ENCODE measurements at regions not wholly inside any gene's neighbourhood (a gene's known extent, or its start where the extent isn't known, plus 50 kb on each side); places are given as distances from the start of the nearest gene placed in this dataset.

DNA sequence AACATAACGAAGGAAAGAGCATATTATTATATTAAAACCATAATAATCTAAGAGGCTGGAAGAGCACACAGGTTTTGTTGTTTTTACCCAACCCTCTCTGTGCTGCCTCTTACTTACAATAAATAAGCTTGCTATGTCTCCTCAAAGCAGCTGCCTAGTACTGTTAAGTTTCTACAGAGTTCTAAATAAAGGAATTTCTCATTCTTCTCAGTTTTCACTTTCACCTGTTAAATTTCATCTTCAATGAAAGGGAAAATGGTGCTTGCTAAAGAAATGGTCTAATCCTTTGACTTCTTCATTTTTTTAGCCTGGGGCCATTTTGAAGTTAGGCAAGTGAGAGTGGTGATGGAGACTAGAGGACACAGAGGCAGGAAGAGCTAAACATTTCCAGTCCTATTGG, 396.1 kb downstream of the MAN2A1 start:
- no peak for DNase-seq

DNA sequence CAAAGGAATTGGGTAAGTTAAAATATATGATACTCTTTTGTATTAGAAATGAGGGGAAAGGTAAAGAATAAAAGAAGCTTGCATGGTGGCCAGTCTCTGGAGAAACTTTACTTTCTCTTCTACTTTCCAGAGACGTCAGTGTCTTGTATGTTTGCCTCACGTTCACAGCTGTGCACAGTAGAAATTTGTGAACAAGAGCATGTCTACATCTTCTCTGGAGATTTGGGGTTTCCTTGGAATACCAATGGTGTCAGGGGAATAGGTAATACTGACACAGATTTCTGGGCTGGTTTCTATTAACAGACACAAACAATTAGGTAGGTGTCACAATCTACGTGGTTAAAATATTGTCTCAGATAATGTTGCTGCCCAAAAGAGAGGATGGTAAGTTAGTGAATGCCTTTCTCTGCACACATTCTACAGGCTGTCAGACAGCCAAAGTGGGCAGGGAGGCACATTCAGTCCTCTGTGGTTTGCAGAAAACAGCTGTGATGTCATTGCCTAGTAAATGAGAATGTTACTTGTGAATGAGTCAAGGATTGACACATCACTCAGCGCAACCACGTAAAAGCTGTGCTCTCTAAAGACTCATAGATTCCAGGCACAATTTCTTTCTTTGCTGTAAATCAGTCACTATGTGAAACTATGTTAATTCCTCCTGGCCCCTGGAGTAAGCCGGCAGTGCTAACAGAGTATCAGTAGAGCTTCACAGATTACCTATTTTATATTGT, 397.1 kb downstream of the MAN2A1 start:
- DNase-seq = no peak

- no peak for DNase-seq
Measured at GRCh38 chr5:110087829-110088228, 398.1 kb downstream of the MAN2A1 start.

GRCh38 chr5:110088676-110089436, 399.1 kb downstream of the MAN2A1 start:
- no peak for DNase-seq

DNA sequence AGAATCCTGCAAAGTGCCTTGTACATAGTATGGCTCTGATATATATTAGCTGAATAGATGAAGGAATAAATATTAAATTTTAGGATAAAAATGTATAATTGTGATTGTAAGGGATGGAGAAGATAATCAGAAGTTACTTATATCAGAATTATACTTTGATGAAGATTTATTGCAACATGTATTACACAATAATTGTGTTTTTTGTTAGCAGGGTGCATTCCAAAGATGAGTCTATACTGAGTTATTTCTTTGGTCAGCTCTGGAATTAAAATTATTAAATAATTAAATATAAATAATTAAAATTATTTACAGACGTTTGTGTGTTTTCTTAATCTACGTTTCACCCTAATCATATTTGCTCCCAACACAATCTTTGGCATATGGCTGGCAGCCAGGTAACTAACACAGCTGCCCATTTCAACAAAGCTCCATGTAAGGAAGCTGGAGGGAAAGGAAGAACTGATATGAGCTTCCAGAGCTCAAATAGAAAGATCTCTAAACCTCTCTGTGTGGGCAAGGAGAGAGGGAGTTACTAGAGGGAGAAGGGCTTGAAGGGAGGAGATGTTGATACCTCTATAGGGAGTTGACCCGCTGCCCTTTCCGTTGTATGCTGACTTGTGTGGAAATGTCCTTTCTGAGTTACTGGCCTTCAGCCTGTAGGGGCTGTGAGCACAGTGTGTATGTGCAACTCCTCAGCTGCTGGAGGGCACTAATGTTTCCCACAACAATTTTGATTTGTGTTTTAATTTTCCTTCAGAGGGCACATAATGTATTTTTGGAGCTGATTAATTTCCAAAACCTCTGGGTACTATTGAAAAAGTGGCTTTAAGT, 403.4 kb downstream of the MAN2A1 start:
- no peak for DNase-seq

- DNase-seq = no peak
Measured at GRCh38 chr5:110094109-110094508, 404.4 kb downstream of the MAN2A1 start.

GRCh38 chr5:110094548-110094947, 404.8 kb downstream of the MAN2A1 start:
- no peak for DNase-seq

GRCh38 chr5:110096419-110096818, 406.7 kb downstream of the MAN2A1 start:
- no peak for DNase-seq

- no peak for DNase-seq
Measured at GRCh38 chr5:110099572-110099971, 409.8 kb downstream of the MAN2A1 start.

DNA sequence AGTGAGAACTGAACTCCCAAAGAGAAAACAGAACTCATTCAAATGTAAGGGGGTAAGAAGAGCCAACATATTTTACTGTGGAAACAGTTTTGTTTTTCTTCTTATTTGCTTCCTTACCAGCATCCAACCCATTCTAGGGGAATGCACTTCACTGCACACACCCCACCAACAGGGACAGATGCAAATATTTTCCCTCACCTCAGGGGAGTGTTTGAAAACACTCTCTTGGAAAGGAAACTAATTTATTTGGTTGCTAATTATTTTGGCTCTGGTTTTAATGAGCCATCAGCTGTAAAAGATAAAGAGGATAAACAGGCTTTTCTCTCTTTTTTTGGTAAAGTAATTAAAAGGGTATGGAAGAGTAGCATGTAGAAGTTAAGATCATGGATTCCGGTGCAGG, 413.4 kb downstream of the MAN2A1 start:
- no peak for DNase-seq

DNA sequence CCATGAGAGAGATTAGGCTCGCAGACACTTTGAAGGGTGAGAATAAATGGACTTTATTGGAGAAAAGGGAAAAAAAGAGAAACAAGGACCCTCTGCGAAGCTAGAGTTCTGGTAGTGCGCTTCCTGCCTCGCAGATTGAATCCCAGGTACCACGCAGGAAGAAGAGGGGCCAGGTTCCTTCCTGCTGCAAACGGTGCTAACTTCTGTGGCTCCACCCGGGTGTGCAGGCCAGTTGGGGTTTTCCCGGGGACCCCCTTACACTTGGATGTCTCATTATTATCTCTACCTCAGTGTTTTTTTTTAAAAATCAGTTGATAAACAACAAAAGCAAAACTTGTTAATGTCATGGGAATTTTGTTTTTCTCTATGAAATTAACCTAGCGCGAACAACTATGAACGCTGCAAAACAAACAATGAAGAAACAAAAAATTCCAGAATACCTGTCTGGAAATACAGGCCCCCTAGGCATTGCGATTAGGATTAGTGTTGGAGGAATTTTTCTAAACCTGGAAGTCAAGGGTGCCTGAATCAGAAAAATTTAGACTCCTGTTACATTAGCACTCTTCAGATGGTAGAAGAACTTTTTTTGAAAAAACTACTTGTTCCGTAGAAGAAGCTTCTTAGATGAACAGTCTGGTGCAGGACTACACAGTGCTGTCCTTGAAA, 414.5 kb downstream of the MAN2A1 start:
- peak; percentile 10 for DNase-seq

DNA sequence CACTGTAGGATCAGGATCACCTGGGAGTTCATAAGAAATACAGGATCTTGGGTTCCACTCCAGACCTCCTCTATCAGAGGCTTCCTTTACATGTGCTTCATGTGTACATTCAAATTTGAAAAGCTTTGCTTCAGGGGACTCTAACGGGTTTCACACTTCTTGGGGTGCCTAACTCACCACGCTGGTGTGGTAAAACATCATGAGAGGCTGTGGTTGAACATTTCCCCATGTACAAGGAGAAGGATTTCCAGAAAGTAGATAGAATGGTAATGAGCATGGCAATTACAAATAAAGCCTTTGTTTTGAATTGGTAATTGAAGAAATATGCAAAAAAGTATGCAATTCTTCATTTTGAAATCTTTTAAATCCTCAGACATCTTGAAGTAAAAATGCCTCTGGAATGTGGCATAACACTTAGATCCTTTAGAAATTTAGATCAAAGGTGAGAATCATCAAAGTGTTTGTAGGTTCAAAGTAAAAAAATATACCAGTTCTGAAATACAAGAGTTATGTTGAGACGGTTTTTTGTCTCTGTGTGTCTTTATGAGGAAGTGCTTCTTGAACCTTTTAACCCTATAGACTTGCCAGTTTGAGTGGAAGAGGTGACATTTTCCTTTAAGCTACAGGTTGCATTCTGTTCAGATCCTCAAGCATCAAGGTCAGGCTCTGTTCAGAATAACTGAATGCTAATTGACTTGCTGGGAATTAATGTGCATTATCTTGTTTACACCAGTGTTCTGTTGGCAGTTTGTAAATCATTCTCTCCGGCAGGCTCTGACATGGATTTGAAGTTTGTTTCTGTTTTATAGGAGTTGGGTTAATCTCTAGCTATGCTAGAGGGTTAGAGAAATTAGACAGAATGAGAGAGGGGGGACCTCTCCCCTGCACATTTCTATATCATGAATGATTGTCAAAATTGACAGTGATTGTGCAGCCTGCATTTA, 415.3 kb downstream of the MAN2A1 start:
- DNase-seq = no peak

DNA sequence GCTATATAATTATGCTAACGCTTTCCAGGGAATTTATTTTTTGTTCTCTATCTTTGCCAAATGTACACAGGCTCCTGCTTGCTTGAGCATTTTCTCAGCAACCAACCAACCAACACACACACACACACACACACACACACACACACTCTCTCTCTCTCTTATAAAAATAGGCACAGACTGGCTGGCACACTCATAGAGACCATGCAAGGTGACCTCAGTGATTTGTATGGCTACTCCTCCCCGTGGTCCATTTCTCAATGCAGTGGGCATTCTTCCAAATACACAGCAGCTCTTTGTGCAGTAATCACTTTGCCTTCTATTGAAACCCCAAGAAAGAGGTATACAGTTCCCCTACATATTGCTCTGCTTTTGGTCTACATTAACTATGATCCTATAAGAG, 416.0 kb downstream of the MAN2A1 start:
- DNase-seq = no peak

- DNase-seq = no peak
Measured at GRCh38 chr5:110106750-110107149, 417.0 kb downstream of the MAN2A1 start.

DNA sequence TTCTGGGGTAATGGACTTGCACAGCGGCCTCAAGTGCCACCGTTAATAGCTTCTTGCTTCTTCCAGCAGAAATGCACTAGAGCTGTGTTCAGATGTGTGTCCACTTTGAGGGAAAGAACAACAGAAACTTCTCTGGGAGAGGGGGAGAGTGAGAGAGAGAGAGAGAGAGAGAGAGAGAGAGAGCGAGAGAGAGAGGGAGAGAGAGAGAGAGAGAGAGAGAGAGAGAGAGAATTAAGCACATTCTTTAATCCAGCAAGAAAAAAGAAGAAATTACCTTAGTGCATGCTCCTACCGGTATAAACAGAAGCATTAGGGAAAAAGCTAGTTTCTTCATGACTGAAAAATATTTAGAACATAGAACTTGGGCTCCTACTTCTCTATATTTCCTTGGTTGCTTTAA, 418.8 kb downstream of the MAN2A1 start:
- DNase-seq = no peak

DNA sequence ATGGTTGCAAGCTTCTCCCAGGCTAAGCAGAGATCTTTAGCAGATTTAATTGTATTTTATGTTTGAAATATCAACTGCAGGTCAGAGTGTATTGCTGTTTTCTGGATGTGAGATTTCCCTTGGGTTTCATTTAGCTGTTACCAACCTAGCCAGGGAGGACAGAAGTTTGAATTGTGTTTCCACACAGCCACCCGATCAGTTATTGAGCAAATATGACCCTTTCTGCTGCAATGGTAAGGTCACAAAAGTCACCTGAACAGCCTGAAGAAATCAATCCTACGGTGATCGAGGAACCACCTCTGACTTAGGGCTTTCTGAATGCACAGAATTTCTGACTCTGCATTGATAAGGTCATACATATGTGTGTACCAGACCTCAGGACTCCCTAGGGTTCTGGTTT, 419.9 kb downstream of the MAN2A1 start:
- DNase-seq = no peak

DNA sequence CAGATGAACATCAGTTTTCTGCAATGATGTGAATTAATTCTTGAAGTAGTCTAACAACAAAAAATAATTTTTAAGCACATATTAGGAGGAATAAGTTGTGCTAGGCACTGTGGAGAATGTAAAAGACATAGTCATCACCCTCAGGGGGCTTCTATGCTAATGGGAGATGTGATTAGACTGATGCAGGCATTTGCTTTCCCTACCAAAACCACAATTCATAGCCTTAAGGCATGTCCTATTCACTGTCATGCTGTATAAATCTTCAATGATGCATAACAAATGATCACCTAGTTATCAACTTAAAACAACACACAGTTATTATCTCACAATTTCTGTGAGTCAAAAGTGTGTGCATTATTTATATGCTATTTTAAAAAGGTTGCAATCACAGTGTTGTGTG, 422.6 kb downstream of the MAN2A1 start:
- DNase-seq = no peak

DNA sequence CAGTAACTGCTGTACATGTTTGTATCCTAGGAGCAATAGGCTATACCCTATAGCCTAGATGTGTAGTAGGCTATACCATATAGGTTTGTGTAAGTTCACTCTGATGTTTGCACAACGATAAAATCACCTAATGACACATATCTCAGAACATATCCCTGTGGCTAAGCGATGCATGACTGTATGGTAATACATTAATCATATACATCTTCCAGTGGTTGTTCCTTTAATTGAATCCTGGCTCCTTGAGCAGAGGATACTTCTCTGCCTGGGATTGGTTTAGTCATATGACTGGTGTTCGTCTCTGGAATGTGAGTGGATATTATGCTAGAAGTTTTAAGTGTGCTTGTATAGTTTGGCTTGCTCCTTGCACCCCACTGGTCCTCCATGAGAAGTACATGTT, 425.8 kb downstream of the MAN2A1 start:
- DNase-seq = no peak

- DNase-seq = no peak
Measured at GRCh38 chr5:110116539-110116938, 426.8 kb downstream of the MAN2A1 start.

DNA sequence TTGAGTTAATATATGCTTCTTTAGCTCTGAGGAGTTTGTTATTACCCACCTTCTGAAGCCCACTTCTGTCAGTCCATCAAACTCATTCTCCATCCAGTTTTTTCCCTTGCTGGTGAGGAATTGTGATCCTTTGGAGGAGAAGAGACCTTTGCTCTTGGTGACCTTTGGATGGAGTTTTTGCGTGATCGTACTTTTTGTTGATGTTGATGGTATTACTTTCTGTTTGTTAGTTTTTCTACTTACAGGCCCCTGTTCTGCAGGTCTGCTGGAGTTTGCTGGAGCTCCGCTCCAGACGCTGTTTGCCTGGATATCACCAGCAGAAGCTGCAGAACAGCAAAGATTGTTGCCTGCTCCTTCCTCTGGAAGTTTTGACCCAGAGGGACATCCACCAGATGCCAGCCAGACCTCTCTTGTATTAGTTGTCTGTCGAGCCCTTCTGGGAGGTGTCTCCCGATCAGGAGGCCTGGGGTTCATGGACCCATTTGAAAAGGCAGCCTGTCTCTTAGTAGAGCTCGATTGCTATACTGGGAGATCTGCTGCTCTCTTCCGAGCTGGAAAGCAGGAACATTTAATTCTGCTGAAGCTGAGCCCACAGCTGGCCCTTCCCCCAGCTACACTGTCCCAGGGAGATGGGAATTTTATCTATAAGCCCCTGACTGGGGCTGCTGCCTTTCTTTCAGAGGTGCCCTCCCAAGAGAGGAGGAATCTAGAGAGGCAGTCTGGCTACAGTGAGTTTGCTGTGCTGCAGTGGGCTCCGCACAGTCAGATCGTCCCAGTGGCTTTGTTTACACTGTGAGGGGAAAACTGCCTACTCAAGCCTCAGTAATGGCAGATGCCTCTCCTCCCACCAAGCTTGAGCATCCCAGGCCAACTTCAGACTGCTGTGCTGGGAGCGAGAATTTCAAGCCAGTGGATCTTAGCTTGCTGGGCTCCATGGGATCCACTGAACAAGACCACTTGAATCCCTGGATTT, 445.5 kb downstream of the MAN2A1 start:
- DNase-seq = no peak

DNA sequence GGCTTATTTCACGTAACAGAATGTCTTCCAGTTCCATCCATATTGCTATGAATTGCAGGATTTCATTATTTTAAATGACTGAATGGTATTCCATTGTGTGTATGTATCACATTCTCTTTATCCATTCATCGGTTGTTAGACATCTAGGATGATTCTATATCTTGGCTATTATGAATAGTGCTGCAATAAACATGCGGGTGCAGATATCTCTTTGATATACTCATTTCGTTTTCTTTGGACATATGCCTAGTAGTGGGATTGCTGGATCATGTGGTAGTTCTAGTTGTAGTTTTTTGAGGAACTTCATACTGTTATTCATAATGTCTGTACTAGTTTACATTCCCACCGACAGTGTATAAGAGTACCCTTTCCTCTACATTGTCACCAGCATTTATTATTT, 460.5 kb downstream of the MAN2A1 start:
- DNase-seq = no peak
